Stimulated activated CD4-positive, alpha-beta T cell treated with anti-CD3 and anti-CD28 coated beads, Interleukin-4, amount 100 ng/mL, for 48 hours (primary cell): ENCODE measurements at regions not wholly inside any gene's neighbourhood (a gene's known extent, or its start where the extent isn't known, plus 50 kb on each side); places are given as distances from the start of the nearest gene placed in this dataset.

ENCODE experiments used
- DNase-seq, 2 donors: peaks; one replicate each; pipeline ENCODE4 v3.0.0-alpha.2; 2020; ENCODE audit warnings: low read depth in 2 of 2

DNA sequence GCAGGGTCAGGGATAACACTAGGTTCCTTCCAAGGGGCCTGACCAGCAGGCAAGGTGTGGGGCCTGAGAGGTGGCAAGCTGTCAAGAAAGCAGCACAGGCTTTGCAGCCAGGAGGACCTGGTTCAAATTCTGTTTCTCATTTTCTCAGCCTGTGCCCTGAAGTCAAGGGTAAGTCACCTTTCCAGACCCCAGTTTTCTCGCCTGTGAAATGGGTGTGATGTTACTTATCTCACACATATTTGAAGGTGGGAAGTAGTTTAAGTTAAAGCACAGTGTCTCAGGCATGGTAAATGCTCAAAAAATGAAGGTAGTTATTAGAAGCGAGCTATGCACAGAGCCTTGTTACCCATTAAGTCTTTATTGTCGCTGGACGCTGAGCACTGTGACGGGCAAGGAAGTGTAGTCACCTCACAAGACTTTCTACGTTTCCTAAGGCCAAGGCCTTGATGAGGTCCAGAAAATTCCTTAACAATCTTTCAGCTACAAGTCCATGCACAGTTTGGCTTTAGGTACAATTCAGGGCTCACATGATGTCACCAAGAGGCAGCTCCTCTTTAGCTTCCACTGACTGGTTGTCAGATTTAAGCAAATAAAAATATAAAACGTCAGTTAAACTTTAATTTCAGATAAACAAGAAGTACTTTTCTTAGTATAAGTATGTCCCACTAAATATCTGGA lies 522.6 kb upstream of the PROK2 start:
- DNase-seq, result no peak

DNA sequence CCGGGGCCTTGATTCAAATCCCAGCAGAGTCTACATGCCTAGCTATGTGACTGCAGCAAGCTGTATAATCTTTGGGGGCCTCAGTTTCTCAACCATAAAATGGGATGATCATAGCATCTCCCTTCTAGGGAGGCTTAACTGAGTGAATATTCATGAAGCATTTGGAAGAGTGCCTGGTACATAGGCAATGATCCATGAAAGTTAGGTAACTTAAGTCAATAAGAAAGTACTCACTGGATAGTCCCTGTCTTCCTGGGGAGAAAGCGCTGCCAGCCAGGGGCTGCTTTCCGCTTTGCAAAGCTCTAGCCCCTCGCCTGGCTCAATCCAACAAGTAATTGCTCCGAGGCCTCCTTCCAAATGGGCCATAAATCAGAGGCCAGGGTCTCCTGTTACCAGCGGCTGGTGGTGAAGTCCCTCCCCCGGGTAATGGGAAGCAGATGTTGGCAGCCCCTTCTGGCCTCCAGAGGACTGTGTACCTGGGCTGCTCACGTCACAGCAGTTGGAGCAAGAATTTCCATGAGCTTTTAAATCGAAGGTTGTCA lies 521.9 kb upstream of the PROK2 start:
- no peak for DNase-seq

DNA sequence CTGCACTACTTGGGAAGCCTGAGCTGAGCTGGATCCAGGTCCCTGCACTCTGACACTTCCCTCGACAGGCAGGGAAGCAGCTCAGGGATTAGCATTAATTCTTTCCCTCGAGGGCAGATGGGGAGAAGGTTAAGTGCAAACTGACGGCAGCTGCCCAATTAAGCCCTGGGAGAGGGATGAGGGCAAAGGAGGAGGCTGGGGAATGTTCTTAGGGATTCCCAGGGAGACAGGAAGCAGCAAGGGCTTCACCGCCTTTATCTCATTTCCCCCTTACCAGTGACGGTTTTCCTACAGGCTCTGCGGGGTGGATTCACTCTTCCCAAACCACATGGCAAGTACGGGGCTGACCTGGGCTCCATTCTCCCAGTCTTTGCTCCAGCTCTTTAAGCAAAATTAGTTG lies 519.0 kb upstream of the PROK2 start:
- DNase-seq, result no peak

DNA sequence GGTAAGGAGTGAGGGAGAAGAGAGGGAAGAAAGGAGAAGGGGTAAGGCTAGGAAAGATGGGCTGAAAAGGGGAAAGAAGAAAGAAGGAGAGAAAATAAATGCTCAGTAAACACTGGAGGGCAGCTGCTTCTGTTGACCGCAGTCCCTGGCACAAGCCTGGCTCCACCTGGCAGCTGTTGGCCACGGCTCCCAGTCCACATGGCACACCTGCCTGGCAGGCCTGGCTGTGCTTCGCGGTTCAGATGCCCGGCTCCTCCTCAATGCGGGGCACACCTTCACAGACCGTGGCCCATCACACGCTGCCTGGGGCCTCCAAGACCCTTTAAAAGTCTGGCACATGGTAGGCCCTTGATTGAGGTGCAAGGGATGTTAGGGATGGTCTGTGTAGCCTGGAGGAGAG lies 516.8 kb upstream of the PROK2 start:
- DNase-seq, result no peak

DNA sequence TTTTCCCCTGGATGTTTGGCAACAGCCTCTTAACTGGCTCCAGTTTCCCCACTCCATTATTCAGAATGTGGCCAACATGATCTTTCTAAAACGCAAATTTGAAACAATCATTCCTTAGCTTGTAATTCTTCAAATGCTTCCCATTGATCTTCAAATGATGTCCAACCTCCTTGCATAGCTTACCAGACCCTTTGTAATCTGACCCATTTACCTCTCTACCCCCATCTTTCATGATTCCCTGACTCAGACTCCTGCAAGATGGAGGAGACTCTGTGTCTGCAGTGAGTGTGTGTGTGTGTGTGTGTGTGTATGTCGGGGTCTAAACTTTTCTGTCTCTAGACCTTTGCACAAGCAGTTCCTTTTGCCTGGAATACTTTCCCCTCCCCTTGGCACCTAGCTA lies 515.7 kb upstream of the PROK2 start:
- no peak for DNase-seq

DNA sequence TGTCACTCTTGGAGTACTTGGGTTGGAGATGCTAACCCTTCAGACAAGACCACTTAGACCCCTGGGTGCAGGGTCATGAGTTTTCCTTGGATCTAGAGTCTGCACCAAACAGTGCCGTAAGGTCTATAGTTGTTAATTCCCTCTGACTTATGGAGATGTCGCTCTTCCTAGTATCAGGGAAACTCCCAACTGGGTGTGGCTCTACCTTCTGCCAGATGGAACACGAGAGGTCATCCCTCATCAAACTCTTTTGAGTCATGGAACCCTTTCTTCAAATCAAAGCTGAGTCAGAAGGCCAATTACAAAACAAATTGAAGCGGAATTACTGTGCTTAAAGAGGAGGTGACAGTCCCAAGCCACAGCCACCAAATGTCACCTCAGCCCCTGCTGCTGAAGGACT lies 514.9 kb upstream of the PROK2 start:
- no peak for DNase-seq

DNA sequence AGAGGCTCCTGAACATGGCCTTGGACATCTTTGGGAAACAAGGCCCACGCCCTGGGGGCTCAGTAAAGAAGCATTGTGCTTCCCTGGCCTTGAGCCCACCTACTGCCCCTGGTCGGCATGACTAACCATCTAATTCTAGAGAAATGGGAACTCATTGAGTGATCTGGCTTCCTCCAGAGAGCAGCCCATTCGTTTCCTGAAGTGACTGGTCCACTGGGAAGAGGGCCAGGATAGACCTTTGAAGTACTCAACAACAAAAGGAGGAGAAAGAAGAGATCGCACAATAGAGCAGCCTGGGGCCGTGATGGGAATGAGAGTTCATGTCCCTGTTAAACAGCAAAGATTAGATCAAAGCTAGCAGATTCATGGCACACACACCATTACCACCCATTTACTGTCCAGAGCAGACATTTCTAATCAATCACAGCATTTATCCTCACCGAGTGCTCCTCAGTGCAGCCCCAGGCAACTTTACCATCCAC lies 514.4 kb upstream of the PROK2 start:
- no peak for DNase-seq

DNA sequence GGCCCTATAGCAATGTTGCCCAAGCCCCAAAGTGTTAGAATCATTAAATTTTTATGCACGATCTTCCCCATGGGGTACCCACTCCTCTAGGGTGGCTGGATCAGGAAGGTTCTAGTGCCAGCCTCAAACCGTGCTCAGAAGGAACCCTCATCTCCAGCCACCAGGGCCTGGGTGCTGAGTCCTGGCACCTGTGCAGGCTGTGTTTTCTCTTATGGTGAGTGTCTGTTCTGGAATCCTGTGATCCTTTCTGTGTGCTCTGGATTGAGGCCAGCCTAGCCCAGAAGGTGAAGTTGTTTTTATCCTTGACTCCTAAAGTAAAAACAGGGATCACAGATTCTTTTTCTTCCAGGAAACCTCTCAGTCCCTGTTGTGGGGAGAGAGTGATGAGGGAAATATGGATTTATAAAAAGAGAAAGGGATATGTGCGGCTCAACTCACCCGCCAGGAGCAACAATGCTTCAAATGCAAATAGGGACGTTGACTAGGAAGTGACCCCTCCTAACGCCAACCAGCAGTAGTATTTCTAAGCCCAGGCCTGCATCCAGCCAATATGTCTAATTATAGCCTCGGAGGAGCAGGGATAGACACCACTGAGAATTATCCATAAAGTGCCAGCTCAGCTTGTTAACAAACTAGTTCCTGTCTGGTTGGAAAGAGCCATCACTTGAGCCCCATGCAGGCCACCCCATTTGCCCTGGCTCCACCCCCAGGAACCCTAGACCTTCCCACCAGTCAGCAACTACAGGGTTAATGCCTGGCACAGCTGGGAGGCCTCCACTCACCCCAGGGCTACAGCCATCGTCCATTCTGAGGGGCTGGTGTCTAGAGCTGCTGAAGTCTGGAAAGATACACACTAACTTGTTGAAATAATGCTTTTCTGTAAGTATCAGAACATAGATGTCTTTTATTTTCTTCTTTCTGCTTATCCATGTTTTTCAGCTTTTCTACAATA lies 513.5 kb upstream of the PROK2 start:
- no peak for DNase-seq

DNA sequence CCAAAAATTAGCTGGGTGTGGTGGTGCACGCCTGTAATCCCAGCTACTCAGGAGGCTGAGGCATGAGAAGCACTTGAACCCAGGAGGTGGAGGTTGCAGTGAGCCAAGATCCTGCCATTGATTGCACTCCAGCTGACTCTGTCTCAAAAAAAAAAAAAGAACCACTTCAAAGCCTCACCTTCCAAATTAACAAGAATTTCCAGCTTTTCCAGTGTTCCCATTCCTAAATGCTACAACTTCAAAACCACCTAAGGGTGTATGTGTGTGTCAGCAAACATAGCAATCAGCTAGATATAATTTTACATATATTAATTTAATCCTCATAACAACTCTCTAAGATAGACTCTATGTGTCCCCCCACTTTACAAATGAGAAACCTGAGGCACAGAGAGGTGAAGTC lies 512.5 kb upstream of the PROK2 start:
- DNase-seq, result no peak

DNA sequence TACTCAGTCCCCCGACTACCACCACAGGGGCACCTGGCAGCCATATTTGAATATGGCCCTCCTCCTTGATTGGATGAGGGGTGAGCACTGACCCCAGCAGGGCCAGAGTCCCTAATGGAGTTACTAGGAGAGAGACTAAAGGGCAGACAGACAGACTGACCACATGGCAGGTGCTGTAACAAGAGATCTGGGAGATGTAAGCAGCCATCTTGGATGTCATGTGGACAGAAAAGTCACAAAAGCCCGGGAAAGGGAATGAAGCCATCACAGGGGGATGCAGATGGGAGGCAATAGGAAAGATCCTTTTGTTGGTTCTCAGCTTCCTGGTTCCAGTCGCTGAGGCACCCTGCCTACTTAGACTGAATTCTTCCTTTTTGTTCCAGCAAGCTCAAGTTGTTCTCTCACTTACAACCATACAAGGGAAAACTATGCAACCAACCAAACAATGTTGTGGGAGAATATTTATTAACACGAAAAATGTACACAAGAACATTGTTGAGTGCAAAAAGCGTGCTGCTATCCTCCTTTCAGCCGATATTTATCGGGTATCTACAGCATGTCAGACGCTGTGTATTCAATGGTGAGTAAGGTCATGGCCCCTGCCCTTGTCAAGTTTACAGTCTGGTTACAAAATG lies 511.6 kb upstream of the PROK2 start:
- DNase-seq, result no peak

DNA sequence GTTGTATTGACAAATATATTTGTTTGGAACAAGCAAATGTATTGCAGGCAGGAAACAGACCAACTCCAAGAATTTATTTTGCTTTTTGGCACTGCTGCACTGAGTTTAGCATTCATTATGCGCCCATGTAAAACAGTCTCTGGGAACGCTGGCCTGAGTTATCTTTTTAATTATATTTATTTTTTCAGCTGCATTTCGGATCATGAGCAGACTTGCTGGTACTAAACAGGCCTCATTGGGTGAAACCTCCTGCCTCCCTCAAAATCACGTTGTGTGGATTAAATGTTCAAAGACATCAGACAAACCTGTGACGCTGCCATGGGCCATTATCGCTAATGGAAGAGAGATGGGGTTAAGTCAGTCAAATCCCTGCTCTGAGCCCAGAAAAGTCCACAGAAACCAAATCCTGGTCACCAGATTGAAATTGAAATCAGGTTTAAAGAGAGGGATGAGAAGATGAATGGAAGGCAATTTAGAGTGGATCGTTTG lies 511.1 kb upstream of the PROK2 start:
- DNase-seq, result no peak

DNA sequence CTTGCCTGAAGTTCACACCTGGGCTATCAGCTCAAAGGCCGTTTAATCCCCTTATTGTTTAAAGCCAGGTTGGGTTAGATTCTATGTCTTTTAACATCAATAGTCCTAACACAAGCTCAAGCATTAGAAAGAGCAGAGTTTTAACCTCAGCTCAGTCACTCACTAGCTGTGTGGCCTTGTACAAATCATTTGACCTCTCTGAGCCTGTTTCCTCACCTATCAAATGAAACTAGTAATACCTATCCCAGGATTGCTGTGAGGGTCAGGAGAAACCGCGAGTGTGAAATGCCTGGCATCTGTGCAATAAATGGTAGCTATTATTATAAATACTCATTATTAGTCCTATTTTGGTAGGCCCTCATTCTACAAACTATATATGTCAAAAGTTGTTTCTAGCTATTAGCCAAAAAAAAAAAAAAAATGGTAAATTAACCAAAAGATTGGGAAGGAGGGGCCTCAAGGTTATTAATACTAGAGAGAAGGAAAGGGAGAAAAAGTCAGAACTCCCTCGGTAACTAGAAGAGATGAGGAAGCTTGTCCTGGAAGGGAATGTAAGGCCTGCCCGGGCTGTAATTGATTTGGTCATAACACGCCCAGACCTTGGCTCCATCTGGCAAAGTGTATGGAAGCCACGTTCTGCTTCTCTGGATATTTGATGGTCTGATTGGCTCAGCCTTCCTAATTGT lies 510.5 kb upstream of the PROK2 start:
- no peak for DNase-seq

DNA sequence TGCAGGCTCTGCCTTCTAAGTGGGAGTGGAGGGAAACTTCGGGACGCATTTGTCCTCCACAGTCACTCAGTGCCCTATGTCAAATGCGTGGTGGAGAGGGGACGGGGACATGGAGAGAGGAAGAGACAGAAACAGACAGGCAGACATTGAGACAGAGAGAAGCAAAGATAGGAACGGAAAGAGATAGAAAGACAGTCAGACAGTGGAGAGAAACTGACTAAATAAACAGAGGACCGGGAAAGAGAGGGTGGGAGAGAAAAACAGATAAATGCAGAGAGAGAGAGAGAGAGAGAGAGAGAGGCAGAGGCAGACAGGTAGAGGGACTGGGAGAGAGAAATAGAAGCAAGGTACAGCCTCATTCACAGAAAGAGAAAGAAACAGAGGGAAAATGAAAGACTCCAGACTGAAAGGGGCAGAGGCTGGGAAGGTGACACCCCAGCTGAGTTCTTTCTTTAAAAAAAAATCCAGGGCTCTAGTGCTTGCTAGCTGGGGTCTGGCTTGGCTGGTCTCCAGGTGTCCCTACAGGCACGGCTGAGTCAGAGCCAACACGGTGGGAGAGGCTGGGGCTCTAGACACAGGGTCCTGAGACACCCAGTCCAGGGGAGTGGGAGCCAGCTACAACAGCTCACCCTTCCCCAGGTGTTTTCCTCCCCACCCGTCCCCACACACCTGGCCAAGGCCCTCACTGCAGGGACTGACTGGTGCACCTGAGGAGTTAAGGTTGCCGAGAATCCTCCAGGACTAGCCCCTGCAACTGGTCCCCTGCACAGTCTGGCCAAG lies 506.1 kb upstream of the PROK2 start:
- DNase-seq, result no peak

DNA sequence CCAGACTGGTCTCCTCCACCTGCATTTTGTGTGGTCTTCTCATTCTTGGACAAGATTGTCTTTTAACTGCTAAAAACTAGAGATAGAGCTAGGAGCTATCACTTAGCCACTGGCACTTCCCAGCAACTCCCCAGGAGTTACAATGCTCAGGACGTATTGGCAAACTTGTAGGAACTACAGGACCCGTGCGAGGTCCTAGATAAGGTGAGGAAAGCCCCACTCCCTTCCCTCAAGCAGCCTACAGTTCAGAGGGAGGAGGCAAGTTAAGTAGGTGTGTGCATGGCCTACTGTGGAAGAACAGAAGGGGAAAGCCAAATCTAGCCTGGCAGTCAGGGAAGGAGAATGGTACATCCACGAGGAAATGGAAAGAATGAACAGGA lies 504.7 kb upstream of the PROK2 start:
- DNase-seq, result no peak

DNA sequence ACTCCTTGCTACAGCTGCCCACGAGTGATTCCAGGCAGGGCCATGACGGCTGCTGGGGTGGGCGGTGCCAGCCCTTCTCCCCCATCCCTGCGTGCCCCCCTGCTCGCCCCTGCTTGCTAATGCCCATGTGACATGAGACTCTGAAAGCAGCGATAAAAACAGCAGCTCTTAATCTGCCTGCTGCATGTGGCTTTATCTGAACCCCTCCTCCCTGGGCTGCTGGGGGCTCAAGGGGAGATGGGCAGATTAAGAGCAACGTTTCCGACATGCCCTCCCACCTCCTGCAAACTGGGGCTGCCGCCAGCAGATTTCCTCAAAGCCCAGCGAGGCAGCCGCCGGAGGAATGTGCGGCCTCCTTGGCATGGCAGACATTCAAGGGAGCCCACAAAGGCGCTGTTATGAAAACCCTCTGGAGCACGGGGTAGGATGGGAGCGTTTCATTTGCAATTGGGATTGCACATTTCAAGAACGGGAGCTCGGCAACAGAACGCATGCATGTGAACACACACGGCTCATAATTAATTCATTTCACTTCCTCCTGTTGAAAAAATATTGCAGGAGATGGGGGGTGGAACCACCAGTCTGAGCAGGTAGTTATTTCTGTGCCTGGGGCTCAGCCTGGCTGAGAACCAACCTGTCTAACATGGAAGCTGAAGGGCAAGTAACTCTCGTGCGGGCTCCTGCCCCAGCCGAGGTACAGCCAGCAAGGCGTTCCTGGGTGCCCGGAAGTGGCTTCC lies 504.2 kb upstream of the PROK2 start:
- no peak for DNase-seq

DNA sequence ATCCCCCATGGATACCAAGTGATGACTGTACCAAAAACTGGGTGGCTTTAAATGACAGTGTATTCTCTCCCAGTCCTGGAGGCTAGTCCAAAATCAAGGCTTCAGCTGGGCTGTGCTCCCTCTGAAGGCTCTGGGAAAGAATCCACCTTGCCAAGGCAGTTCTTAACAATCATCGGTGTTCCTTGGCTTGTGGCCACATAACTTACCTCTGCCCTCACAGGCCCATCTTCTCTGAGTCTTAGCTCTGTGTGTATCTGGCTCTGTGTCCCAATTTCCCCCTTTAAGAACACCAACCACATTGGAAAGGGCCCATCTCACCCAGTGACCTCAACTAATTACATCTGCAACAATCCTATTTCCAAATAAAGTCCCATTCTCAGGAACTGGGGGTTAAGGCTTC lies 503.0 kb upstream of the PROK2 start:
- no peak for DNase-seq

DNA sequence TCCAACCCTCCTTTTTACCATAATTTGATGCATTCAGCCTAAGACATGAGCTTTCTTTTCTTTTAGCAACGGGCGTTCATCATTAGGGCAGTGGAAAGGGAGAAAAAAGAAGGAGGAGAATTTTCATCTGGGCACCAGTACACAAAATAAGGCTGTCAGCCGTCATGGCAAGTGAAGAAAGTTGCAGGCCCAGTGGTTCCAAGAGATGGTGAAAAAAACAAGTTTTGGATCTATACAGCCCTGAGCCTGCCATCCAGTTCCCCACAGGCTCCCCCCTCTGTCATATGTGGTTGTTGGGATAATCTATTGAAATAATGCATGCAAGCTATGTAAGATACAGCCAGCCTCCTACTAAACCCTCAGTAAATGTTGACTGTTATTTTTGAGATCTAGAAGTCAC lies 500.6 kb upstream of the PROK2 start:
- no peak for DNase-seq

DNA sequence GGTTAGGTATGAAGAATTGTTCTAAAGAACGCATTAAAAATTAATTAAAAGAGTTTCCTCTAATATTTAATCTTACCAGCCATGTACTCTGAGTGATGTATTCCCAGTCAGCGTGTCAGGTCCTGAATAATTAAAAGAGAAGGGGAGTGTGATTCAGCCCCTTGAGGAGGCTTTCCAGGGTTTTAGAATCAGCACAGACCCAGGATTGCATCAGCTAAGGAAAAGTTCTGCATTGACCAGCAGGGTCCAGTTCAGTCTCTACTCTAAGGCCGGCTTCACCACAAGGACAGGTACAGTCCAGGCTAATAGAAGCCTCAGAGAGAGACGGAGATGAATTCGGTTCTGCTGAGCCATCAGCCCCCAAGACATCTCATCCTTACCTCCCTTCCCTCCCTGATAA lies 499.5 kb upstream of the PROK2 start:
- no peak for DNase-seq

DNA sequence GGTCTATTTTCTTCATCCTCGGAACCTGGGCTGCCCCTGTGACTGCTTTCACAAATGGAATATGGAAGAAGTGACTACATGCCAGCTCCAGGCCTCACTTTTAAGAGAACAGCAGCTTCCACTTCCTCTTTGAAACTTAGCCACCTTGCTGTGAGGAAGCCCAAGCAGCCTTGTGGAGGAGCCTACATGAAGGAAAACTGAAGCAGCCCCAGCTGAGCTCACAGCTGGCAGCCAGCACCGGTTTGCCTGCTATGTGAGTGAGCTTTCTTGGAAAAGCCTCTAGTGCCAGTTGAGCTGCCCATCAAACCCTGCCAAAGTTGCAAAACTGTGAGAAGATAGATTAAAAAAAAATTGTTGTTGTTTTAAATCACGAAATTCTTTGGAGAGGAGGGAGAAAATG lies 498.0 kb upstream of the PROK2 start:
- no peak for DNase-seq

DNA sequence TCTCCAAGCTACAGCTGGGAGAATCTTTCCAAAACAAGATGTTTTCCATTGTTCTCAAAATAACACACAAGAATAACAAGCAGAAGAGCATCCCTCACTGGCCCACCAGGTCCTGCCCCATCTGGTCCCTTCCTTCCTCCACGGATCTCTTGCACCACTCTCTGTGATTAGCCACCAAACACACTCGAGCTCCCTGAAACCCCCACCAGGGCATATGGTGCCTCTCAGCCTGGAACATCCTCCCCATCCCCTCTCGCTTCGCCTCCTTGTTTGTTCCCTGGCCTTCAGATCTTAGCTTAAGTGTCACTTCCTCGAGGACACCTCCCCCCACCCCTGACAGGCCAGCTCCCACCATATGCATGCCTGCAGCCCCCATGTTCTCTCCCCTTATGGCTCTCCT lies 496.6 kb upstream of the PROK2 start:
- no peak for DNase-seq
